Activated B cell treated with CpG ODN at 0.5 μM for 24 hours (primary cell): ENCODE measurements at regions not wholly inside any gene's neighbourhood (a gene's known extent, or its start where the extent isn't known, plus 50 kb on each side); places are given as distances from the start of the nearest gene placed in this dataset.
"Not testable (repeated sequence)": the region's sequence is repeated elsewhere in the genome, so short reads cannot be mapped to it uniquely, and the experiment has no call there.

Source experiments
- ATAC-seq: fragments of 200-7000 bp; cut with Tn5 transposase; one replicate; pipeline ENCODE4 v1.10.0; 2021; ENCODE audit warnings: low read depth, mild to moderate bottlenecking, moderate library complexity
- CTCF ChIA-PET: fragments of 350-600 bp; sonication (Branson Sonifier 250); formaldehyde crosslinking; loops from one replicate; lab custom pipeline; 2021; ENCODE audit warnings: antibody characterized with exemption; lab: Charles Lee
- POLR2A ChIA-PET: fragments of 350-600 bp; sonication (Branson Sonifier 250); formaldehyde crosslinking; loops from one replicate; lab custom pipeline; 2021; ENCODE audit warnings: antibody characterized with exemption; lab: Charles Lee
- DNase-seq: peaks from one replicate; pipeline ENCODE4 v3.0.0; 2022
- H3K27ac Mint-ChIP-seq: one replicate; pipeline ENCODE4 v1.8.0; 2020; ENCODE audit warnings: mixed read lengths
- H3K27me3 Mint-ChIP-seq: one replicate; pipeline ENCODE4 v1.8.0; 2021; ENCODE audit warnings: mixed read lengths
- H3K36me3 Mint-ChIP-seq: one replicate; pipeline ENCODE4 v1.8.0; 2021; ENCODE audit warnings: low read depth, mixed read lengths
- H3K4me1 Mint-ChIP-seq: one replicate; pipeline ENCODE4 v1.8.0; 2021; ENCODE audit warnings: mixed read lengths
- H3K4me3 Mint-ChIP-seq: one replicate; pipeline ENCODE4 v1.8.0; 2020; ENCODE audit warnings: mild to moderate bottlenecking, mixed read lengths
- H3K9me3 Mint-ChIP-seq: one replicate; pipeline ENCODE4 v1.8.0; 2020; ENCODE audit warnings: mixed read lengths
- intact Hi-C: fragments of 100-400 bp; cut with micrococcal nuclease; formaldehyde crosslinking; loops from one replicate; pipeline ENCODE4 v1.15.1; 2024
- TF ChIP-seq, protein P1 (sequence below): fragments of 200-600 bp; IDR thresholded peaks from one replicate; pipeline ENCODE4 v1.8.0; 2022; ENCODE audit warnings: antibody characterized with exemption, mild to moderate bottlenecking

DNA sequence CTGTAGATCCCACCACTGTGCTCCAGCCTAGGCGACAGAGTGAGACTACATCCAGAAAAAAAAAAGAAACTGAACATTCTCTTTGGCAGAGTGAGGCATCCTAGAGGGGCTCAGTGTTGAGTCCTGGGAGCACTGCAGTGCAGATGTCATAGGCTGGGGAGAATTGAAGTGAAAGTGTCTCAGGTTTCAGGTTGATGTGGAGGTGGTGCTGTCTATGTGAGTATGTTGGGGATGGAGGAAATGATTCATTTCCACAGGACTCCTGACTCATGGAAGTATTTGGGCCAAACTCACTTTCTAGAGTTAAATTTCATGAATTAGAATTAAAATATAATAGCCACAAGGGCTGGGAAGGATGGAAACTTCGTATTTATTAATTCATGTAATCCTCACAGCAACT is 134.4 kb upstream of the TSC22D1 start:
- H3K36me3 Mint-ChIP-seq, result no peaks in the 10 kb centered on the region
- no peak for DNase-seq
- ChIA-PET POLR2A (no interaction called here), CTCF (no interaction called here)
- ATAC-seq, result no peak
- no peak overlapping the region for H3K27ac Mint-ChIP-seq
- H3K27me3 Mint-ChIP-seq, result peaks cover 2% of the 10 kb centered on the region
- H3K4me3 Mint-ChIP-seq, result no peak overlapping the region
- TF ChIP-seq, protein P1, sequence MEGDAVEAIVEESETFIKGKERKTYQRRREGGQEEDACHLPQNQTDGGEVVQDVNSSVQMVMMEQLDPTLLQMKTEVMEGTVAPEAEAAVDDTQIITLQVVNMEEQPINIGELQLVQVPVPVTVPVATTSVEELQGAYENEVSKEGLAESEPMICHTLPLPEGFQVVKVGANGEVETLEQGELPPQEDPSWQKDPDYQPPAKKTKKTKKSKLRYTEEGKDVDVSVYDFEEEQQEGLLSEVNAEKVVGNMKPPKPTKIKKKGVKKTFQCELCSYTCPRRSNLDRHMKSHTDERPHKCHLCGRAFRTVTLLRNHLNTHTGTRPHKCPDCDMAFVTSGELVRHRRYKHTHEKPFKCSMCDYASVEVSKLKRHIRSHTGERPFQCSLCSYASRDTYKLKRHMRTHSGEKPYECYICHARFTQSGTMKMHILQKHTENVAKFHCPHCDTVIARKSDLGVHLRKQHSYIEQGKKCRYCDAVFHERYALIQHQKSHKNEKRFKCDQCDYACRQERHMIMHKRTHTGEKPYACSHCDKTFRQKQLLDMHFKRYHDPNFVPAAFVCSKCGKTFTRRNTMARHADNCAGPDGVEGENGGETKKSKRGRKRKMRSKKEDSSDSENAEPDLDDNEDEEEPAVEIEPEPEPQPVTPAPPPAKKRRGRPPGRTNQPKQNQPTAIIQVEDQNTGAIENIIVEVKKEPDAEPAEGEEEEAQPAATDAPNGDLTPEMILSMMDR, result no peak
- H3K4me1 Mint-ChIP-seq, result no peaks in the 10 kb centered on the region
- intact Hi-C loops, result no loop called here
- H3K9me3 Mint-ChIP-seq, result no peaks in the 10 kb centered on the region

DNA sequence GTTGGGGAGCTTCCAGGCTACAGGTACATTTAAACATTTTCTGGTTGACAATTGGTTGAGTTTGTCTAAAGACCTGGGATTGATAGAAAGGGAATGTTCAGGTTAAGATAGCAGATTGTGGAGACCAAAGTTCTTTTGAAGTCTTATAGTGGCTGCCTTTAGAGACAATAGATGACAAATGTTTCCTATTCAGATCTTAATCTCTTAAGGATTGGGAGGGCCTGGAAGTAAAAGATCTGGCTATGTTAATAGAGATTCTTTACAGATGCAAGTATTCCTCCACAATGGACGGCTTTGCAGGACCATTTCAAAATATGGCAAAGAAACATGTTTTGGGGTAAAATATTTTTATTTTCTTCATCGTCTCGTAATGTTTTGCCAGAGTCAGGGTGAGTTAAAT is 128.7 kb upstream of the TSC22D1 start:
- H3K27me3 Mint-ChIP-seq, H3K4me1 Mint-ChIP-seq, DNase-seq, H3K27ac Mint-ChIP-seq, intact Hi-C loops, ATAC-seq, CTCF ChIA-PET, H3K4me3 Mint-ChIP-seq, H3K9me3 Mint-ChIP-seq, POLR2A ChIA-PET, H3K36me3 Mint-ChIP-seq: not testable (repeated sequence)

DNA sequence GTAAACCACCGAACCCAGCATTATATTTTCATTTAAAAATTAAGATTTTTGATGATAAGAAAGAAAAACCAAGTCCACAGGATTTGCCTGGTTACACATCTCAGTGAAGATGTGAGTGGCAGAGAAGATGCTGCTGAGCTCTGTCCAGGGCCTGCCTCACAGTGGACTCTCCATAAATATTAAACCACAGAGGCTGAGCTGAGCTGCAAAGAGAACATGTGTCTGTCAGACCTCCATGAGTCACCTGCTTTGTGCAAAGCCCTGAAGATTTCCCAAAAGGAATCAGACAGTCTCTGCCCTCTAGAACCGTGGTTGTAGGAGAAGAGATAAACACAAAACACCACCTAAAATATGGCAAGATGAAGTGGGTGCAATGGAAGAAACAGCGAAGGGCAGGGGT is 127.2 kb upstream of the TSC22D1 start:
- Mint-ChIP-seq H3K9me3 (no peaks in the 10 kb centered on the region), H3K36me3 (no peaks in the 10 kb centered on the region), H3K4me1 (no peaks in the 10 kb centered on the region), H3K27me3 (peaks cover 2% of the 10 kb centered on the region), H3K4me3 (no peak overlapping the region), H3K27ac (no peak overlapping the region)
- intact Hi-C loops, result no loop called here
- TF ChIP-seq, protein P1, result no peak
- ATAC-seq (no peak), DNase-seq (no peak)
- POLR2A ChIA-PET, result no interaction called here
- CTCF ChIA-PET, result no interaction called here

DNA sequence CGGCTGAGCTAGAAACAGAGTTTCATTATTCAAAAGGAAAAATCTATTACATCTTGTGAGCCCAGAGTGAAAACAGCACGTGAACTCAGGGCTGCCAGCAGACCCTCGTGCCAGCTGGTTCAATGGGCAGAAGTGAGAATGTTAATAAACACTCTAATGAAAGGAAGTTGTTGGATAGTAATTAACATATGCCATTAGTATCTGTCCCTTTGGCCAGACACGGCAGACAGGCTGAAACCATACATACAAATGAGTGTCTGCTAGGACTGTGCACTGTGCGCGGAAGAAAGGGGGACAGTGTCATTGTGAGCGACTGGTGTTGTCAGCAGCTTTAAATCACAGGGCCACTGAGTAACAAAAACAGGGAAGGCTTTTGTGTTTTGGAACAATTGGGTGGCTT is 121.9 kb upstream of the TSC22D1 start:
- Mint-ChIP-seq H3K36me3 (no peaks in the 10 kb centered on the region), H3K4me1 (no peaks in the 10 kb centered on the region), H3K9me3 (no peaks in the 10 kb centered on the region), H3K27ac (no peak overlapping the region), H3K27me3 (peaks cover 4% of the 10 kb centered on the region), H3K4me3 (no peak overlapping the region)
- CTCF ChIA-PET, result no interaction called here
- TF ChIP-seq, protein P1, result no peak
- no peak for ATAC-seq
- intact Hi-C loops, result no loop called here
- POLR2A ChIA-PET, result no interaction called here
- DNase-seq, result no peak

DNA sequence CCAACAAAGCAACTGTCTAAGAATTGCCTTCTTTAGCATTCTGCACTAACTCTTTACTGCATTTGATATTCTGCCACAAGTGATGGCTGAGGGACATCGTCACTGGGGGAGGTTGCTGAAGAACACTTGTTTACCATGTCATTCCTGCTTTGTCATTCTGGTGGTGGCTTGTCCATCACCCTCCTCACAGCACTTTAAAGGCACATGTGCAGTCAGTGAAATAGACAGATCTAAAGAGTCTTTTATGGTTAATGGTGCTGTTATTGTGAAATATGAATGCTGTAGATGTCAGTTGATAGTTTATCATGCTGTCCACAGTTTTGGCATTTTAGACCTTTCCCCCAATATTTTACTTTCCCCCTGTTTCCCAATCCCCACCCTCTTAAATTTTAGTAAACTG is 120.9 kb upstream of the TSC22D1 start:
- Mint-ChIP-seq H3K9me3 (no peaks in the 10 kb centered on the region), H3K27me3 (peaks cover 4% of the 10 kb centered on the region), H3K36me3 (no peaks in the 10 kb centered on the region), H3K4me3 (no peak overlapping the region), H3K4me1 (no peaks in the 10 kb centered on the region), H3K27ac (no peak overlapping the region)
- POLR2A ChIA-PET, result no interaction called here
- TF ChIP-seq, protein P1, result no peak
- CTCF ChIA-PET, result interaction anchor here (0.6 kb wide), 1 partner anchor 9 kb away, joined by 3 read pairs; no protein-coding TSS in a partner anchor
- DNase-seq (no peak), ATAC-seq (no peak)
- intact Hi-C loops, result no loop called here

DNA sequence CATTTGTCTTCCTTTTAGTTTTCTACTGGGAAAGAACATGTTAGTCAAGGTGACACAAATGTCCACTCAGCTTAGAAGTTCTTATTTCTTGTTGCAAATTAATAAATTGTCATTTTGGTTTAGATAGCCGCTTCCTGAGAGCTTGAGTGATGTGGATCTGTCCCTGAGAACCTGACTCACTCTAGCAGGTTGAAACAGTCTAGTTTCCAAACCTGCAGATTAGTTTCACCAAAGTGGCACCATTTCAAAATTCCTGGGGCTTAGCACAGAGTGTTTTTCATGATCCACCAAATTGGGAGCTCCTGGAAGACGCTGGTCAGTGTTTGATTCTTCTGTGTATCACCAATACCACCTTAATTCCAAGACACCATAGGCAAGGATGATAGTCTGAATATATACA is 119.4 kb upstream of the TSC22D1 start:
- Mint-ChIP-seq H3K4me3 (no peak overlapping the region), H3K27ac (no peak overlapping the region), H3K36me3 (no peaks in the 10 kb centered on the region), H3K4me1 (no peaks in the 10 kb centered on the region), H3K9me3 (no peaks in the 10 kb centered on the region), H3K27me3 (peaks cover 4% of the 10 kb centered on the region)
- CTCF ChIA-PET, result no interaction called here
- TF ChIP-seq, protein P1, result no peak
- DNase-seq, result no peak
- intact Hi-C loops, result no loop called here
- POLR2A ChIA-PET, result no interaction called here
- ATAC-seq, result no peak
